Pancreas (tissue), 10 donors: ENCODE measurements at regions not wholly inside any gene's neighbourhood (a gene's known extent, or its start where the extent isn't known, plus 50 kb on each side); places are given as distances from the start of the nearest gene placed in this dataset.

Experiments used
- ATAC-seq, 4 donors: fragments of 200-7000 bp; cut with Tn5 transposase; one replicate each; pipeline versions ENCODE4 v1.8.0 to v1.9.1; 2020; ENCODE audit warnings: mild to moderate bottlenecking in 4 of 4, moderate library complexity in 4 of 4
- DNase-seq, 6 donors: peaks; one replicate each; pipeline ENCODE4 v3.0.0-alpha.2; 2020
- FAIRE-seq: peaks from 2 replicates; lab custom pipeline; 2012; peaks lifted over from hg19 to GRCh38; lab: Jason Lieb, UNC
- H3K27ac ChIP-seq, 4 donors: fragments of 200-600 bp; sonication (generic); 1 replicate in 3 of 4; 2 replicates in 1 of 4; pipeline versions ENCODE4 v1.5.0 to v1.8.0; 2020
- H3K27me3 ChIP-seq, 4 donors: fragments of 200-600 bp; one replicate each; pipeline ENCODE4 v1.8.0; 2021
- H3K36me3 ChIP-seq, 3 donors: fragments of 200-600 bp; sonication (generic) in 1 of 3; one replicate each; pipeline versions ENCODE4 v1.5.0 to v1.8.0; 2020 to 2021
- H3K4me1 ChIP-seq, 3 donors: fragments of 200-600 bp; one replicate each; pipeline ENCODE4 v1.8.0; 2021
- H3K4me3 ChIP-seq, 4 donors: fragments of 200-600 bp; sonication (generic) in 2 of 4; one replicate each; pipeline versions ENCODE4 v1.5.0 to v1.8.0; 2020 to 2021
- H3K9me3 ChIP-seq, 4 donors: fragments of 200-600 bp; one replicate each; pipeline ENCODE4 v1.8.0; 2021
- CTCF ChIP-seq, 4 donors: fragments of 200-600 bp; sonication (generic) in 3 of 4; IDR thresholded peaks; one replicate each; pipeline versions ENCODE4 v1.5.0 to v1.8.0; 2021; ENCODE audit warnings: antibody characterized with exemption in 4 of 4
- WGBS, 2 donors: extraction: QIAGEN DNeasy Blood & Tissue Kit; methylation state at CpG; one replicate each; pipeline ENCODE4 v1.1.7; 2013; 5-methylcytosine and 5-hydroxymethylcytosine counted together
- intact Hi-C, 3 donors: fragments of 100-400 bp; cut with DNase I; formaldehyde crosslinking; loops; one replicate each; pipeline versions ENCODE4 v1.11.1 to v1.14.2; 2022
- donor health status: healthy with polysubstance abuse.
- donor health status: DM: no; HTN: no; CAD: no; lungs with moderate emphysema.
- donor health status: DM: no; HTN: no; CAD: no.
- donor health status: control.
- donor health status: control.
- donor health status: Bipolar disorder and iron deficiency.
- donor health status: DM: yes; HTN: yes; CAD: no.
- donor health status: DM: no; HTN: no; CAD: no.
- donor health status: DM: no; HTN: no; CAD: no.
- donor health status: DM: yes; HTN: yes; CAD: no.

- ATAC-seq (no peak), DNase-seq (no peak), FAIRE-seq (no peak)
- 41 to 57% methylated on average over 4 of the region's 4 CpGs for WGBS, 2 donors
- Histone ChIP-seq H3K9me3 (no peaks in the 10 kb centered on the region), H3K4me3 (no peak overlapping the region), H3K4me1 (no peaks in the 10 kb centered on the region), H3K36me3 (no peaks in the 10 kb centered on the region), H3K27me3 (no peaks in the 10 kb centered on the region), H3K27ac (no peak overlapping the region)
- no peak for TF ChIP-seq CTCF (IDR thresholded peaks at IDR 0.05)
- intact Hi-C loops, result no loop called here
These were observed 1128.1 kb downstream of the BRINP3 start for GRCh38 chr1:189349607-189350006.

- Histone ChIP-seq H3K9me3 (no peaks in the 10 kb centered on the region), H3K4me1 (no peaks in the 10 kb centered on the region), H3K36me3 (no peaks in the 10 kb centered on the region), H3K27me3 (no peaks in the 10 kb centered on the region), H3K4me3 (no peak overlapping the region), H3K27ac (no peak overlapping the region)
- DNase-seq (no peak), ATAC-seq (no peak), FAIRE-seq (no peak)
- WGBS, 2 donors, result 64 to 76% methylated on average over 3 of the region's 3 CpGs
- intact Hi-C loops, result no loop called here
- TF ChIP-seq CTCF (IDR thresholded peaks at IDR 0.05), result no peak
These were observed 1126.6 kb downstream of the BRINP3 start for GRCh38 chr1:189350983-189351616.

GRCh38 chr1:189351960-189352359 is 1125.7 kb downstream of the BRINP3 start:
- ATAC-seq (no peak), DNase-seq (no peak), FAIRE-seq (no peak)
- no peaks in the 10 kb centered on the region for H3K9me3 ChIP-seq
- no peak overlapping the region for H3K27ac ChIP-seq
- TF ChIP-seq CTCF (IDR thresholded peaks at IDR 0.05), result no peak
- no peaks in the 10 kb centered on the region for H3K4me1 ChIP-seq
- intact Hi-C loops, result no loop called here
- no peak overlapping the region for H3K4me3 ChIP-seq
- WGBS, 2 donors, result 0 to 23% methylated on average over 1 of the region's 1 CpG
- no peaks in the 10 kb centered on the region for H3K27me3 ChIP-seq
- no peaks in the 10 kb centered on the region for H3K36me3 ChIP-seq

- H3K4me1 ChIP-seq, result no peaks in the 10 kb centered on the region
- H3K27me3 ChIP-seq, result no peaks in the 10 kb centered on the region
- no peak overlapping the region for H3K27ac ChIP-seq
- intact Hi-C loops, result no loop called here
- H3K36me3 ChIP-seq, result no peaks in the 10 kb centered on the region
- DNase-seq, result no peak
- ATAC-seq, result no peak
- H3K4me3 ChIP-seq, result no peak overlapping the region
- no peak for FAIRE-seq
- no peak for TF ChIP-seq CTCF (IDR thresholded peaks at IDR 0.05)
- H3K9me3 ChIP-seq, result no peaks in the 10 kb centered on the region
These were observed 1121.5 kb downstream of the BRINP3 start for GRCh38 chr1:189356206-189356605.

GRCh38 chr1:189357317-189357716 is 1120.3 kb downstream of the BRINP3 start:
- TF ChIP-seq CTCF (IDR thresholded peaks at IDR 0.05), result no peak
- Histone ChIP-seq H3K27me3 (no peaks in the 10 kb centered on the region), H3K36me3 (no peaks in the 10 kb centered on the region), H3K4me3 (no peak overlapping the region), H3K27ac (no peak overlapping the region), H3K4me1 (no peaks in the 10 kb centered on the region), H3K9me3 (no peaks in the 10 kb centered on the region)
- DNase-seq, result no peak
- FAIRE-seq, result no peak
- intact Hi-C loops, result no loop called here
- WGBS, 2 donors, result 77 to 97% methylated on average over 1 of the region's 1 CpG
- ATAC-seq, result no peak
